A673 (cell line): ENCODE measurements at regions not wholly inside any gene's neighbourhood (a gene's known extent, or its start where the extent isn't known, plus 50 kb on each side); places are given as distances from the start of the nearest gene placed in this dataset.

ENCODE experiments used
- EZH2 ChIP-seq: fragments of 200-600 bp; sonication (generic); IDR thresholded peaks from 2 replicates; pipeline ENCODE4 v1.6.1; 2017; ENCODE audit warnings: borderline replicate concordance, low read depth, mild to moderate bottlenecking, mixed read lengths, antibody characterized with exemption, low read length; ENCODE audit not compliant: poor library complexity, severe bottlenecking
- TF ChIP-seq, protein P1 (sequence below): fragments of 300-800, 200-600 bp; sonication (generic); conservative IDR thresholded peaks from 2 replicates; pipeline ENCODE4 v1.5.1; 2017; ENCODE audit warnings: low read depth, mild to moderate bottlenecking, antibody characterized with exemption, low read length, moderate library complexity, mixed read lengths

DNA sequence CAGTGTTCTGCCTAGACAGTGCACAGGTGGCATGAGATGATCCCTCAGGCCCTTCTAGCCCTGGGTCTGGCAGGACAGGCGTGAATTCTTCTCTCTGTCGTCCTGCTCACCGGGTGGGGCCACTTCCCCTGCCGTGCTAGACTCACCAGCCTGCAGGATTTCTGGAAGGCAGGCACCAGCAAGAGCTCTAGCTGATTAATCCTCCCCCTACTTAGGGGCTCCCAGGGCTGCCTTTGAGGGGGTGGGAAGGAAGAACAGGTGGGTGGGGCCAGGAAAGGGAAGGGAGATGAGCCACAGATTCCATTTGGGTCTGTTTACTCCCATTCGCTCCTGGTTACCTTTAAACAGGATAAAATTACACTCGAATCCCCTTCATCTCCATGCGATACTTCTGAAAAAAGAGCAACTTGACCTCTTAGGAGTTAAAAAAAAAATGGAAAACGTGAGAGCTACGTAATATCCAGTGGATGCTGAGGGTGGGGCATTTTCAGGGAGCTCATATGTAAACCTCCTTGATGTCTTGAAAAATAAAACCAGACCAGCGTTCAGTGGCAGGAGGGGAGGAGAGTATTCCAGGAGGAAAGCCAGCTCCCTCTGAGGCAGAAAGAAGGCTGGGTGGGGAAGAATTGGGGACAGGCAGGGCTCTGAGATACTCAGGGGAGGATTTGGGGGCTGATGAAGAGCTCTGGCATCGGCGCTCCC is 665.5 kb downstream of the PTPRU start:
- no peak for TF ChIP-seq EZH2
- TF ChIP-seq, protein P1, sequence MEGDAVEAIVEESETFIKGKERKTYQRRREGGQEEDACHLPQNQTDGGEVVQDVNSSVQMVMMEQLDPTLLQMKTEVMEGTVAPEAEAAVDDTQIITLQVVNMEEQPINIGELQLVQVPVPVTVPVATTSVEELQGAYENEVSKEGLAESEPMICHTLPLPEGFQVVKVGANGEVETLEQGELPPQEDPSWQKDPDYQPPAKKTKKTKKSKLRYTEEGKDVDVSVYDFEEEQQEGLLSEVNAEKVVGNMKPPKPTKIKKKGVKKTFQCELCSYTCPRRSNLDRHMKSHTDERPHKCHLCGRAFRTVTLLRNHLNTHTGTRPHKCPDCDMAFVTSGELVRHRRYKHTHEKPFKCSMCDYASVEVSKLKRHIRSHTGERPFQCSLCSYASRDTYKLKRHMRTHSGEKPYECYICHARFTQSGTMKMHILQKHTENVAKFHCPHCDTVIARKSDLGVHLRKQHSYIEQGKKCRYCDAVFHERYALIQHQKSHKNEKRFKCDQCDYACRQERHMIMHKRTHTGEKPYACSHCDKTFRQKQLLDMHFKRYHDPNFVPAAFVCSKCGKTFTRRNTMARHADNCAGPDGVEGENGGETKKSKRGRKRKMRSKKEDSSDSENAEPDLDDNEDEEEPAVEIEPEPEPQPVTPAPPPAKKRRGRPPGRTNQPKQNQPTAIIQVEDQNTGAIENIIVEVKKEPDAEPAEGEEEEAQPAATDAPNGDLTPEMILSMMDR = no peak
